GM21786 (cell line): ENCODE measurements at regions not wholly inside any gene's neighbourhood (a gene's known extent, or its start where the extent isn't known, plus 50 kb on each side); places are given as distances from the start of the nearest gene placed in this dataset.

Experiments
- ATAC-seq: cut with Tn5 transposase; IDR thresholded peaks from one replicate; pipeline ENCODE4 v1.9.1; 2021; ENCODE audit not compliant: unreplicated experiment

GRCh38 chr2:4455486-4456155 lies 752.2 kb downstream of the DCDC2C start:
- ATAC-seq: no peak

GRCh38 chr2:4464634-4465266 lies 761.4 kb downstream of the DCDC2C start:
- no peak for ATAC-seq

GRCh38 chr2:4465671-4466070 lies 762.3 kb downstream of the DCDC2C start:
- no peak for ATAC-seq

- ATAC-seq: no peak
Observed at GRCh38 chr2:4475618-4476017, 772.2 kb downstream of the DCDC2C start.

- ATAC-seq: no peak
Observed at GRCh38 chr2:4483050-4483449, 779.7 kb downstream of the DCDC2C start.

GRCh38 chr2:4486971-4487370 lies 783.6 kb downstream of the DCDC2C start:
- ATAC-seq: no peak

GRCh38 chr2:4499316-4500030 lies 796.1 kb downstream of the DCDC2C start:
- no peak for ATAC-seq

GRCh38 chr2:4501525-4501924 lies 798.1 kb downstream of the DCDC2C start:
- ATAC-seq: no peak

GRCh38 chr2:4502230-4502843 lies 799.0 kb downstream of the DCDC2C start:
- no peak for ATAC-seq

- no peak for ATAC-seq
Observed at GRCh38 chr2:4507661-4508060, 804.3 kb downstream of the DCDC2C start.

GRCh38 chr2:4515871-4516761 lies 812.7 kb downstream of the DCDC2C start:
- ATAC-seq: no peak

- no peak for ATAC-seq
Observed at GRCh38 chr2:4518596-4518995, 815.2 kb downstream of the DCDC2C start.

GRCh38 chr2:4522498-4523421 lies 819.4 kb downstream of the DCDC2C start:
- no peak for ATAC-seq

- ATAC-seq: no peak
Observed at GRCh38 chr2:4527416-4527815, 824.0 kb downstream of the DCDC2C start.

- ATAC-seq: no peak
Observed at GRCh38 chr2:4528246-4528645, 824.9 kb downstream of the DCDC2C start.

GRCh38 chr2:4528773-4529172 lies 825.4 kb downstream of the DCDC2C start:
- no peak for ATAC-seq

- ATAC-seq: no peak
Observed at GRCh38 chr2:4529738-4530137, 826.4 kb downstream of the DCDC2C start.

GRCh38 chr2:4530231-4530630 lies 826.9 kb downstream of the DCDC2C start:
- ATAC-seq: no peak

- ATAC-seq: peak; percentile 74
Observed at GRCh38 chr2:4533806-4534205, 830.4 kb downstream of the DCDC2C start.

GRCh38 chr2:4539121-4539520 lies 835.7 kb downstream of the DCDC2C start:
- no peak for ATAC-seq
